GM18508 (cell line): ENCODE measurements at regions not wholly inside any gene's neighbourhood (a gene's known extent, or its start where the extent isn't known, plus 50 kb on each side); places are given as distances from the start of the nearest gene placed in this dataset.
"Not testable (repeated sequence)": the region's sequence is repeated elsewhere in the genome, so short reads cannot be mapped to it uniquely, and the experiment has no call there.

Source experiments
- ATAC-seq: cut with Tn5 transposase; IDR thresholded peaks from one replicate; pipeline ENCODE4 v1.9.1; 2021; ENCODE audit warnings: moderate number of reproducible peaks; ENCODE audit not compliant: insufficient read depth, unreplicated experiment

- no peak for ATAC-seq
These were observed 653.7 kb downstream of the TFAP2A start for GRCh38 chr6:9761220-9761619.

GRCh38 chr6:9754515-9754914, 660.4 kb downstream of the TFAP2A start:
- ATAC-seq = no peak

- ATAC-seq = no peak
These were observed 668.9 kb downstream of the TFAP2A start for GRCh38 chr6:9745966-9746365.

- ATAC-seq = no peak
These were observed 669.4 kb downstream of the TFAP2A start for GRCh38 chr6:9745476-9745875.

GRCh38 chr6:9744119-9744518, 670.8 kb downstream of the TFAP2A start:
- no peak for ATAC-seq

GRCh38 chr6:9732056-9732455, 682.8 kb downstream of the TFAP2A start:
- ATAC-seq = no peak

GRCh38 chr6:9725776-9726175, 689.1 kb downstream of the TFAP2A start:
- ATAC-seq = not testable (repeated sequence)

- no peak for ATAC-seq
These were observed 697.3 kb downstream of the TFAP2A start for GRCh38 chr6:9717568-9717967.

GRCh38 chr6:9711365-9711764, 703.5 kb downstream of the TFAP2A start:
- no peak for ATAC-seq

GRCh38 chr6:9710574-9710973, 704.3 kb downstream of the TFAP2A start:
- no peak for ATAC-seq

GRCh38 chr6:9708600-9708999, 706.3 kb downstream of the TFAP2A start:
- no peak for ATAC-seq

GRCh38 chr6:9704989-9705388, 709.9 kb downstream of the TFAP2A start:
- no peak for ATAC-seq

- ATAC-seq = no peak
These were observed 712.0 kb downstream of the TFAP2A start for GRCh38 chr6:9702914-9703313.

GRCh38 chr6:9699888-9700287, 715.0 kb downstream of the TFAP2A start:
- ATAC-seq = no peak

GRCh38 chr6:9697263-9697931, 717.5 kb downstream of the TFAP2A start:
- no peak for ATAC-seq

- ATAC-seq = no peak
These were observed 724.5 kb downstream of the TFAP2A start for GRCh38 chr6:9690388-9690787.

GRCh38 chr6:9680727-9681126, 734.1 kb downstream of the TFAP2A start:
- not testable (repeated sequence) for ATAC-seq

- no peak for ATAC-seq
These were observed 739.8 kb downstream of the TFAP2A start for GRCh38 chr6:9675122-9675521.

GRCh38 chr6:9659848-9660247, 755.0 kb downstream of the TFAP2A start:
- ATAC-seq = no peak

GRCh38 chr6:9657994-9658393, 756.9 kb downstream of the TFAP2A start:
- ATAC-seq = no peak

- ATAC-seq = no peak
These were observed 767.3 kb downstream of the TFAP2A start for GRCh38 chr6:9647599-9647998.

- no peak for ATAC-seq
These were observed 767.8 kb downstream of the TFAP2A start for GRCh38 chr6:9647071-9647445.
